ENCODE measurements at regions not wholly inside any gene's neighbourhood (a gene's known extent, or its start where the extent isn't known, plus 50 kb on each side); places are given as distances from the start of the nearest gene placed in this dataset.
"Not testable (repeated sequence)": the region's sequence is repeated elsewhere in the genome, so short reads cannot be mapped to it uniquely, and the experiment has no call there.

DNA sequence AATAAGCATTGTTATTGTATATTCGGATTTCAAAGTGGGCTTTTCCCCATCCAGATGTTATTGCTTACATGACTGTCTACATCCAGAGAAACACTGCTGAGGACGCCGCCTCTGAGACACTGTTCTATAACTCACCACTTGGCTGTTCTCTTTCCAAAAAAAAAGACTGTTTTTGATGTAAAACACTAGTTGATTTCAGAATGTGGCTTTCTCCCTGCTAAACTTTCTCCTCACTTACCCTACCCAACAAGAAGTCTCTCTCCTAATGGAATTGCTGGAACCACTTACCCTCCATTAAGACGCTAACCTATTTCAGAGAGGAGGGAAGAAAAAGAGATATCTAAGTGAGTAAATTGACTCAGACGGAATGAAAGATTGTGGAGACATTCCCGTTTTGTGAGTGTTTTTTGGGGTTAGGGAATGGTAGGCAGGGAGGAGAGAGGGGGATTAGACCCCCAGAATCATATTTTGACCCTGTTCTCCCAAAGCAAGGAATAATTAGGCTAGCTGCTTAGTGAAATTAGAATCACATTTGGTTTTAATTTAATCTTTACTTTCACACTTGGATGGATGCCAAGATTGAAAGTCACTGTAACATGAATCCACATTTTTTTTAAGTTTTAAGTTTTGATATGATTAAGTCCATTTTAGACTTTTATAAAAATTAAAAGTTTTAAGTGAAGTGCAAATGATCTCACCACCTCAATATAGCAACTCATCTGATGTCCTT lies 174.9 kb downstream of the CHIC2 start:
- intact Hi-C loops (cut with DNase I), result no loop called here

DNA sequence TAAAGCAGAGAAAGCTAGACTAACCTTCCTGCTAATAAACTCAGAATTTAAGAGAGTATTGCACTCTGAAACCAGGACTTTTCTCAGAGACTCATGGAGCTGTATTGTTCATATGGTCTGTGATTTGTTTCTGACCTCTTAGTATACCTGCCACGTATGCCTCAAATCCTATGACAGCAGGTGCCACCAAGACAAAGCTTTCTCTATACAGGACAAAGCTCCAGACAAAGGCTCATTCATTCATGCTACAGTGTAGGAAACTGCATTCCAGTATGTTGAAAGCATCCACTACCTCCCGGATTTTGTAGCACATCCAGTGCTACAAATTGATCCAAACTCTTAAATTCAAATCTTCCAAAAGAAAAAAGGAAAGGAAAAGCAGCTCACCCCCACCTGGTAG lies 178.3 kb downstream of the CHIC2 start:
- intact Hi-C loops (cut with DNase I), result no loop called here
- no peak for DNase-seq

More for the DNA sequence above, 174.9 kb downstream of the CHIC2 start:
- DNase-seq, result no peak

DNA sequence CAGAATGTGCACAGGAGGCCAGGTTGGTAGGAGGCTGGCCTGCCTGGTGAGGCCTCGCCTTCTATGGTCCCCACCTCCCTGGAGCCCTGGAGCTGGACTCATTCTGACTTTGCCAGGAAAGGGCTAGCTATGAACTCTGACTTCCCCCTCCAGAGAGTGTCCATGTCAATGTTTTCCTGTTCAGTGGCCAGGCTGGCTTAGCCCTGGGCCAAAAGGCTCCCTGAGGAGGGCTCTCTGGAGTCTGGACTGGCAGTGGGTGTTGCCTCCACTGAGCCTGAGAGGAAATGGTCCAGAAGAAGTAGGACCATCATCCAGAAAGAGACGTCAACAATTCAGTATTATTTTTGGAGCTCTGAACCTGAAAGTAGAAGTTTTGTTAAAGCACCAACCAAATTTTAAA lies 178.7 kb downstream of the CHIC2 start:
- intact Hi-C loops (cut with DNase I), result no loop called here
- no peak for DNase-seq

DNA sequence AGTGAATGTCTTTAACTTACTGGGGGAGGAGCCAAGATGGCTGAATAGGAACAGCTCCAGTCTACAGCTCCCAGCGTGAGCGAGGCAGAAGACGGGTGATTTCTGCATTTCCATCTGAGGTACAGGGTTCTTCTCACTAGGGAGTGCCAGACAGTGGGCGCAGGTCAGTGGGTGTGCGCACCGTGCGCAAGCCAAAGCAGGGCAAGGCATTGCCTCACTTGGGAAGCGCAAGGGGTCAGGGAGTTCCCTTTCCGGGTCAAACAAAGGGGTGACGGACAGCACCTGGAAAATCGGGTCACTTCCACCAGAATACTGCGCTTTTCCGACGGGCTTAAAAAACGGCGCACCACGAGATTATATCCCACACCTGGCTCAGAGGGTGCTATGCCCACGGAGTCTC lies 187.3 kb downstream of the CHIC2 start:
- DNase-seq; intact Hi-C loops (cut with DNase I): not testable (repeated sequence)

DNA sequence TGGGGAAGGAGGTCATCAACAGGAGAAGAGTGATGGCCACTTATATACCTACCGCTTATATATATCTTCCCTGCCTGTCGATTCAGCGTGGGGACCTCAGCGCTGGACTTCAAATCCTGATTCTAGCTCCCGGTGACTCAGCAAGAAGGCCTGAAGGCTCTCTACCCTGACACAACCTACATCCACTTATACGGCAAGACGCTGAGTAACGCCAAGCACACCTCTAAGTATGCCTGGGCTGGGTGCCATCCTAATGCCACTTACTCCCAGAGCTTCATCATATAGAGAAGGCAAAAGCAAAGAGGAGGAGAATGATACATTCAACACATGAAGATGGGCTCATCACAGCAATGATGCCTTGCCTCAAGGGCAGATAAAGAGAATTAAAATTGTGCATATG lies 198.3 kb downstream of the CHIC2 start:
- no peak for DNase-seq
- intact Hi-C loops (cut with DNase I), result no loop called here

DNA sequence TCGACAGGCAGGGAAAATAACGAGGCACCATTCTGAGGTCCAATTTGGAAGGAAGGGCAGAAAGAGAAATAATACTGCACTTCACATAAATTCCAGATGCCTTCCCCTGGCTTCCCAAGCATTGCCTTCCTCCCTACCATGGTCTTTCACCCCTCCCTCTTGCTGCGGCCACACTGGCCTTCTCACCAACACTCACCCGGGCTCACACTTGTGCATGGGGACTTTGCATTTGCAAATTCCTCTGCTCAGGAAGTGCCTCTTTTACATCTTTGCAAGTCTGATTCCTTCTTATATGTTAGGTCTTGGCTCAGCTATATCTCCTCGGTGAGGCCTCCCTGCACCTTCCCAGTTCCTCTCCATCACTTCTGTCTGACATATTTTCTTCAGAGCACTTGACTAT lies 199.4 kb downstream of the CHIC2 start:
- intact Hi-C loops (cut with DNase I), result no loop called here
- no peak for DNase-seq

DNA sequence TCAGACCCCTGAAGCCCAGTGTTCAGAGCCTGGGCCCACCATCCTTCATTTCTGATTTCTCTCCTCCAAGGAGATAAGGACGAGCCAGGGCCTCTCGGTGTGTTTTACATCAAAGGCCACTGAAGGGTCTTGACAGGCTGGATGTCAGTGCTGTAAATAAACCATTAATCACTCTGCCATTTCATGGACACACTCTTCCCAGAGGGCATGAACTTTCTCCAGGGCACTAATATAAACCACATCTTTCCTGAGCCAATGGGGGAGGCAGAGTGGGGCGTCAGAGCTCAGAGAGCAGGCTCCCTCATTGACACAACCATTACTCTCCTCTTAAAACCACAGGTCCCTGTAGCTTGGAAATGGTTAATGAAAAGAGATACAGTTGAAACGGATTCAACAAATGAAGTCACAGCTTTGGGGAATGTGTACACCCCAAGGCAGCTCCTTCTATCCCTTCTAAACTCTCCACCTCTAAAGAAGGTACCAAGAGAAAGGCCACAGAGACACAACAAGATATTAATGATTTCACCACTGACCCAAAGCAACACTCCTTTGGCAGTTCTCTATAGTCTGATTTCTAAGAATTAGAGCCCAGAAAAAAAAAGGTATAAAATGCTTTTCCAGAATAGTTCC lies 200.6 kb downstream of the CHIC2 start:
- intact Hi-C loops (cut with DNase I), result no loop called here
- no peak for DNase-seq

DNA sequence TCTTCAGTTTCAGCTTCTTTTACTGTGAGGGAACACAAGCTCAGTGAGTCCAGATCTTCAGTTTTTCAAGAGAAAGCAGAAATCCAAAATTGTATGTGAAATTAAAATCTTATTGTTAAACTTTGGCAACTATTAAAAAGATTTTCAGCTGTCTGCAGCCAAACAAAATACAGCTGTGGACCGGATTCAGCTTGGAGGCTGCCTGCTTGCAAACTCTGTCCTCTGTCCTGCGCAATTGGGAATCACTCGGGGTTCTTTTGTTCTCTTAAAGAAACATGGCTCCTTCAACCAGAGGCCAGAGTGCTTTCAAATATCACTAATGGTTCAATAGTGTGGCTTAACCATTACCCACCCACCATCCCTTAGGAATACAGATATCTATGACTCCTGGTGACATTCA lies 201.2 kb downstream of the CHIC2 start:
- intact Hi-C loops (cut with DNase I), result no loop called here
- no peak for DNase-seq

DNA sequence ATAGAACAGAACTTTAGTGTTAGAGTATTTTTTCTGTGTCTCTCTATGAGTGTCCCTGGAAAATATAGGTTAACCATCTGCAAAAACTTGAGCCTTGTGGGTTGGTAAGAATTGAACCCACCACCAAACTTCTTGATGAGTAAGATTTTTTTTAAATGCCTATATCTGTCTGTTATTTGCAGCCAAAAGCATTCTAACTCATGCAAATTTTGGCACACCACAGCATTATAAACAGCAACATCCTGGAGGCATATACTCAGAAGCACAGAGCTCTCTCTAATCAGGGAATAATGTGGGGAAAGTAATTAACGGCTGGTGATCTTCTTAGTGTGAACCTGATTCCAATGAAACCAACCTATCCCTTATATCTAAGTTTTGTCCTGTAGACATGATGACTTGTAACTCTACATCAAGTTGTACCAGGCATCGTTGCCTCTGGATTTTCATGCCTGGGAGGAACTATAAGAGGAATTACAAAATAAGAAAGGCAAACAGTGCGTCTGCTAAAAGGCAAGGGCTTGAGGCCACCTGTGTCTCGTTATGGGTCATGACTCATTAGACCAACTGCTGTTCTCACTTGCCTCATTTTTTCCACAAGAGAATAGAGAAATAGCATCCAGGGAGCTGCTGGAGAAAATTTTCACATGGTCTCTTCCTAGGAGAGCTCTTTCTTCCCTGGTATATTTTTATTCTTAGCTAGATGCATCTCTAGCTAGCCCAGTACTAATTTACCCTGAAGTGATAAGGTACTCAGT lies 202.4 kb downstream of the CHIC2 start:
- DNase-seq, result no peak
- intact Hi-C loops (cut with DNase I), result no loop called here

DNA sequence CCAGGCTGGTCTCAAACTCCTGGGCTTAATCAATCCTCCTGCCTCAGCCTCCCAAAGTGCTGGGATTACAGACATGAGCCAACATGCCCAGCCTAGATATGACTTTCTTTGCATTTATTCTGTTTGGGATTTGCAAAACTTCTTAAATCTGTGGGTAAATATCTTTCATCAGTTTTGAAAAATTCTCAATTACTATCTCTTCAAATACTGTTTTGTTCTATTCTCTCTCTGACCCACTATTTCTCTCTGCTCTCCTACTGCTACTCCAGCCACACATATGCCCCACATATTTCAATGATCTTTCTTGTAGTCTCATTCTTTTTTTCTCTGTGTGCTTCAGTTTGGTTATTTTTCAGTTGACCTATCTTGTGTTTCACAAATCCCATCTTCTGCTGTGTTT lies 205.1 kb downstream of the CHIC2 start:
- no peak for DNase-seq
- intact Hi-C loops (cut with DNase I), result loop anchor here (5.0 kb wide), 1 partner anchor 217 kb away; no protein-coding TSS in a partner anchor

DNA sequence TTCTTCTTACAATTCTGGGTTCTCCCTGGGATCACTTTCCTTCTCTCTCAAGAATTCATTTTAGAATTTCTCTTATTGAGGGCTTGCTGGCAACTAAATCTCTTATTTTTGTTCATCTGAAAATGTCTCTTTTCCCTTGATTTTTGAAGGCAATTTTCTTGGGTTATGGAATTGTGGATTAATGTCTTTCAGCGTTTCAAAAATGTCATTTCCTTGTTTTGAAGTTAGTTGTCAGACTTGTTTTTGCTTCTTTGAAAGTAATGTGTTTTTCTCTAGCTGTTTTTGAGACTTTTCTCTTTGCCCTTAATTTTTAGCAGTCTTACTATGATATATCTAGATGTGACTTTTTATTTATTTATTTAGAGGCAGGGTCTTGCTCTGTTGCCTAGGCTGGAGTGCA lies 205.7 kb downstream of the CHIC2 start:
- intact Hi-C loops (cut with DNase I), result loop anchor here (5.0 kb wide), 1 partner anchor 216 kb away; no protein-coding TSS in a partner anchor
- DNase-seq, result no peak

DNA sequence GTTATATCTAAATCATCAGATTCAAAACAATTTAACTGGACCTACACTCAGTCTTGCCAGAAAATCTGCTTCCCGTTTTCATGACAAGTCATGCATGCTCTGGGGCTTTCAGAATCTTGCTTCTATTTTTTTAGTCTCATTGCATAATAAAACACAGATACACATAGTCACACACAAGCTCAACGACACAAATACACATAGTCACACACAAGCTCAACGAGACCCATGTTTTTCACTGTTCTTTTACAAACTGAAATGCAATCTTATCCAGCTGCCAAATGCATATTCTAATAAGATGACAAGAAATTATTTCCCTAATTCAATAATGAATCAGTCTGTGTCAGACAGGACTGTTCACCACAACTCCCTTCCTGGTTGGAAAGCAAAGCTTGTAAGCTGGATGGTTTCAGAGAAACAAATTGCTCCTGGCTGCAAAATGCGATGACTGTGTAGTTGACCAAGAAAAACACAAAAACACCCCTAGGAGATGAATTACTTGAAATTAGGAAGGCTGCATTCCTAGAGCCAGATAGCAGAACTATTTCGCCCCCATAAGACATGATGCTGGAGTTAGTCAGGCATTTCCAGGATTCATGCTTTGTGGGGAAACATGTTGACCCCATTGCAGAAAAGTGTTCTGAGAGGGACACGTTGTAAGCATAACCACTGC lies 208.7 kb downstream of the CHIC2 start:
- DNase-seq, result no peak
- intact Hi-C loops (cut with DNase I), result loop anchor here (5.0 kb wide), 1 partner anchor 213 kb away; no protein-coding TSS in a partner anchor

DNA sequence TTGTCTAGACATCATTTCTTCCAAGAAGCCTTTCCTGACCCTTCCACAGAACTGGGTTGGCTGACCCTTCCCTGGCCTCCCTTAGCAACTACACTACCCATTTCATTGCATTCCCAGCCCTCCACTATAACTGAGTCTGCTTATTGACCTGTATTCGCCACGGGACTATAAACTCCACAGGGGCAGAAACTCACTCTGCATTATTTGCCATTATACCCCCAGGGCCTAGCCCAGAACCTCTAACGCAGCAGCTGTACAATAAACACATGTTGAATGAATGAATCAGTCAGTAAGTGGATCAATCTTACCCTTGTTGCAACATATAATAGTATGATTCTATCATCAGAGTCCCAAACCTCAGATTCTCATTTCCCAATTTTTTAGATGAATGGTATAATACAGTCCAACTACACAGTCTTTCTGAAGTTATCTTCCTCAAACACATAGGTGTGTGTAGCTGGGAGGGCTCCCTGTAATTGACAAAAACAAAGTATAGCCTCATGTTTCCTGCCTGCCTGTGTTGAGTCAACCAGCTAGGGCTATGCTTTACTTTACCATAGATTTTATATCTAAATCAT lies 209.3 kb downstream of the CHIC2 start:
- intact Hi-C loops (cut with DNase I), result loop anchor here (5.0 kb wide), 1 partner anchor 213 kb away; no protein-coding TSS in a partner anchor
- no peak for DNase-seq

DNA sequence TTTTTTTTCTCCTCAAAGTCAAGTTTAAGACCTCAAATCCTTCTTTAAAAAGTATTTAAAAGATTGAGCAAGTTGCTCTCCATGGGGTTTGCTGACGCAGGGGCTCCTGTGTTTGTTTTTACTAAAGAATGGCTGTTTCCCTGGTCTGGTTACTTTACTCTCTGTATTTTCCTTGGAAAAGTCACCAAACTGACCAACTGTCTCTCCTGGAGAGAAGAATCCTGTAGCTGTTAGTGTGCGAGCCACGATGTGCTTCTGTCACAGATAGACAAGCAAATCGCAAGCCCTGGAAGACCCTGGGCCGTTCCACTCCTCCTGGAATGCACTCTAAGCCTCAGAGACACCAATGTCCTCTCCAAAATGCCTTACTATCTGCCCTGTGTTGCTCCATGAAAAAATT lies 212.1 kb downstream of the CHIC2 start:
- intact Hi-C loops (cut with DNase I), result no loop called here
- no peak for DNase-seq

DNA sequence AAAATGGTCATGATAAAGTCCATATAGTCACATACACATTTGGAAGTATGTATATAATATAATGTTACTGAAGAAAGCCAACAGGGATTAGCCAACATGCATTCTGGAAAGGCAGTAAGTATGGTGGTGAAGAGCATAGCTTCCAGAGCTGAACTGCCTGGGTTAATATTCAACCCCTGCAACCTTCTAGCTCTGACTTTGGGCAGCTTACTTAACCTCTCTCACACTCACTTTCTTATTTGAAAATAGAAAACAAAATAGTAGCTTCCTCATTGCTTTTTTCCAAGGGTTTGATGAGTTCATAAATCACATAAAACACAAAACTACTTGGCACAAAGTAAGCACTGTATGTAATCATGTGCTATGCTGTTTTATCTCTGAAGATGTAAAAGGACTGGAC lies 216.4 kb downstream of the CHIC2 start:
- DNase-seq, result no peak
- intact Hi-C loops (cut with DNase I), result no loop called here

DNA sequence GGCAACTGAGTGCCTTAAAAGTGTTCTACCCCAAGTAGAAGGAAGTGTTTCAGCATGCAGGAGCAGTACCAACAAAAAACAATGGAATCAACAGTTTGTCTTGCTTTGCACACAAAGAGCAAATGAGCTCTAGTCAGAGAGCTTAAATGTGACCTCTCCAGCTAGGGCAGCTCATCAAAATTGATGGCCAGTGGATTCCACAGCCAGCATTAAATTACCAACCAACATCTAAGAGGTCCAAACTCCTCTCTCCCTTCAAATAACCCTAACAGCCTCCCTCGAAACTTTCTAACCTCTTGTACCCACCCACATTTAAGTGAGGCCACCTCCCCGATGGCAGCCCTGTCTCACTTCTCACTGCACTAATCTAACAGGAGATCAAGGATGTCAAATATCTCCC lies 219.9 kb downstream of the CHIC2 start:
- no peak for DNase-seq
- intact Hi-C loops (cut with DNase I), result no loop called here

DNA sequence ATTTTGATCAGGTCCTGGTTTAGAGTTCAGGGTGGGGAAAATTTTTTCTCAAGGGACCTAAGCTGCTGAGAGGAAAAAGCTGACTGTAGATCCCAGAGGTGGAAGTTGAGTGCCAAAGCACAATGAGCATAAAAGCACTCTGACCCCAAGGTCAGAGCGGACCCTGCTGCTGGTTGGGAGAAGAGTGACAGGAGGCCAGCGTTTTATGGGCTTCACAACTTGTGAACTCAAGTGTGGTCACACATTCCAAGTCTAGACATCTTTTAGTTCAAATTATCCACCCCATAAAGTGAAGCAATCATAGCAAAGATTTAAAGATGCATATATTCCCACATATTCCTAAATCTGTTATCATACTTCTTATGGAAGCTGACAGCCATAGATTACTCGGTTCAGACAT lies 220.3 kb downstream of the CHIC2 start:
- intact Hi-C loops (cut with DNase I), result no loop called here
- no peak for DNase-seq

DNA sequence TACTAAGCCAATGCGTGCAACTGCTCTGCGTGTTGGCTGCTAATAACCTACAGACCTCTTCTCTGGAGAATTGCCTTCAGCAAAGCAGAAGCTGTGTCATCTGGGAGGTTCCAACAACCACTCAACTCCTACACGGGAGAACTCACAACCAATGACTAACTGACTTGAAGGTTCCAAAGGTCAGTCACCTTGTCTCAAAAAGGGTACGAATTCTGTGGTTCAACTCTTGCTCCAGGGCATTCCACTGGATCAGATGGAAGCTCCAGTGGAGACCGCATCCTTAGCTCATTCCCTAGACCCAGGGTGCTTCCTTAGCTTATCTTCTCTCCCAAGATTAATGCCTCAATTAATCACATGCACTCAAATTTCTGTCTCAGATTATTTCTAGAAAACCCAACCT lies 222.7 kb downstream of the CHIC2 start:
- intact Hi-C loops (cut with DNase I), result no loop called here
- no peak for DNase-seq

DNA sequence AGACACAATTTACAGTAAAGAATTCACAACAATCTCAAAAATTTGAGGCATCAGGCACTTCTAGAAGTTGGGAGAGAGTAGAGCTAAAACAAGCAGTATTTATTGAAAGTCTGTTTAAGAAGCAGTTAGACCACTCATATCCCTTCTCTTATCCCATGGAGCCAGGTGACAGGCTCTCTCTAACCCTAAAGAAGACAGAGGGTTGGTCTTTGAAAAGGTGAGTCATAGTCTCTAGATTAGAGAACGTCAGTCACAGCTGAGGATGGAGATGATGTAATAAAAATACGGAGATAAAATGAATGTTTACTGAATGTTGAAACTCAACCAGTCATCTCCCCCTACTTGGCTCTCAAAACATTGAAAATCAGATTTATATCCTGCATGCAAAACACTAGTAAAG lies 223.8 kb downstream of the CHIC2 start:
- intact Hi-C loops (cut with DNase I), result no loop called here
- DNase-seq, result no peak

DNA sequence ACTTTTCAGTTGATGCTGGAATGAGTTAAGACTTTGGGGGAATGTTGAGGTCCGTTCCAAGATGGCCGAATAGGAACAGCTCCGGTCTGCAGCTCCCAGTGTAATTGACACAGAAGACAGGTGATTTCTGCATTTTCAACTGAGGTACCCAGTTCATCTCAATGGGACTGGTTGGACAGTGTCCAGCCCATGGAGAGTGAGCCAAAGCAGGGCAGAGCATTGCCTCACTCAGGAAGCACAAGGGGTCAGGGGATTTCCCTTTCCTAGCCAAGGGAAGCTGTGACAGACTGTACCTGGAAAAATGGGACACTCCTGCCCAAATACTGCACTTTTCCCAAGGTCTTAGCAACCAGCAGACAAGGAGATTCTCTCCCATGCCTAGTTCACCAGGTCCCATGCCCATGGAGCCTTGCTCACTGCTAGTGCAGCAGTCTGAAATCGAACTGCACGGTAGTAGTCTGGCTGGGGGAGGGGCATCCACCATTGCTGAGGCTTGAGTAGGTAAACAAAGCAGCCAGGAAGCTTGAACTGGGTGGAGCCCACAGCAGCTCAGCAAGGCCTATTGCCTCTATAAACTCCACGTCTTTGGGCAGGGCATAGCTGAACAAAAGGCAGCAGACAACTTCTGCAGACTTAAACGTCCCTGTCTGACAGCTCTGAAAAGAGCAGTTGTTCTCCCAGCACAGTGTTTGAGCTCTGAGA lies 231.0 kb downstream of the CHIC2 start:
- intact Hi-C loops (cut with DNase I), result not testable (repeated sequence)

More for the DNA sequence above, 231.0 kb downstream of the CHIC2 start:
- DNase-seq, result not testable (repeated sequence)
